Hepatocyte (in vitro differentiated cells): ENCODE measurements at regions not wholly inside any gene's neighbourhood (a gene's known extent, or its start where the extent isn't known, plus 50 kb on each side); places are given as distances from the start of the nearest gene placed in this dataset.

Source experiments
- DNase-seq: peaks from one replicate; pipeline ENCODE4 v3.0.0-alpha.2; 2016; ENCODE audit warnings: low spot score
- H2AFZ ChIP-seq: fragments of 200-600 bp; sonication (generic); 2 replicates; pipeline ENCODE4 v1.6.0; 2016; ENCODE audit warnings: antibody characterized with exemption, mild to moderate bottlenecking
- H3K27ac ChIP-seq: fragments of 200-600 bp; sonication (generic); 2 replicates; pipeline ENCODE4 v1.5.1; 2016; ENCODE audit warnings: mild to moderate bottlenecking
- H3K27me3 ChIP-seq: fragments of 200-600 bp; sonication (generic); 2 replicates; pipeline ENCODE4 v1.6.1; 2016
- H3K36me3 ChIP-seq: fragments of 200-600 bp; sonication (generic); replicated peaks from 2 replicates; pipeline ENCODE4 v1.5.1; 2016; ENCODE audit warnings: low read depth; ENCODE audit not compliant: insufficient read depth
- H3K4me1 ChIP-seq: fragments of 200-600 bp; sonication (generic); 2 replicates; pipeline ENCODE4 v1.5.1; 2016; ENCODE audit warnings: mild to moderate bottlenecking, moderate library complexity; ENCODE audit not compliant: insufficient read depth
- H3K4me2 ChIP-seq: fragments of 200-600 bp; sonication (generic); 2 replicates; pipeline ENCODE4 v1.6.0; 2016
- H3K4me3 ChIP-seq: fragments of 200-600 bp; sonication (generic); 2 replicates; pipeline ENCODE4 v1.5.1; 2016; ENCODE audit warnings: mild to moderate bottlenecking
- H3K79me2 ChIP-seq: fragments of 200-600 bp; sonication (generic); 2 replicates; pipeline ENCODE4 v1.6.0; 2017; ENCODE audit warnings: mild to moderate bottlenecking
- H3K9me2 ChIP-seq: fragments of 200-600 bp; sonication (generic); replicated peaks from 2 replicates; pipeline ENCODE4 v1.6.0; 2017; ENCODE audit warnings: mild to moderate bottlenecking; ENCODE audit not compliant: insufficient read depth
- H3K9me3 ChIP-seq: fragments of 200-600 bp; sonication (generic); 2 replicates; pipeline ENCODE4 v1.5.1; 2016; ENCODE audit warnings: low read depth, mild to moderate bottlenecking
- H4K20me1 ChIP-seq: fragments of 200-600 bp; sonication (generic); 2 replicates; pipeline ENCODE4 v1.6.0; 2016; ENCODE audit warnings: mild to moderate bottlenecking; ENCODE audit not compliant: insufficient read depth, poor library complexity, severe bottlenecking
- CTCF ChIP-seq: fragments of 200-600 bp; sonication (generic); IDR thresholded peaks from 2 replicates; pipeline ENCODE4 v1.5.1; 2016; ENCODE audit warnings: antibody characterized with exemption, mild to moderate bottlenecking; ENCODE audit not compliant: poor library complexity
- EZH2 ChIP-seq: fragments of 200-600 bp; sonication (generic); IDR thresholded peaks from 2 replicates; pipeline ENCODE4 v1.6.1; 2016; ENCODE audit warnings: antibody characterized with exemption, mild to moderate bottlenecking, borderline replicate concordance
- EZH2phosphoT487 ChIP-seq: fragments of 200-600 bp; sonication (generic); IDR thresholded peaks from one replicate; pipeline ENCODE4 v1.6.1; 2018; ENCODE audit warnings: antibody characterized with exemption, mild to moderate bottlenecking, low read depth, moderate library complexity; ENCODE audit not compliant: unreplicated experiment, severe bottlenecking
- WGBS: methylation state at CpG from one replicate; pipeline ENCODE4 v1.1.6; 2016; ENCODE audit warnings: low lambda C conversion rate; ENCODE audit errors: missing lambda C conversion rate; 5-methylcytosine and 5-hydroxymethylcytosine counted together

GRCh38 chr10:3282674-3283017 is 110.1 kb upstream of the PITRM1 start:
- Histone ChIP-seq H3K79me2 (no peaks in the 10 kb centered on the region), H3K36me3 (no peaks in the 10 kb centered on the region), H4K20me1 (no peaks in the 10 kb centered on the region), H3K4me3 (no peak overlapping the region), H2AFZ (no peak overlapping the region), H3K9me3 (no peaks in the 10 kb centered on the region), H3K9me2 (no peaks in the 10 kb centered on the region), H3K4me1 (no peaks in the 10 kb centered on the region), H3K27me3 (no peaks in the 10 kb centered on the region), H3K27ac (no peak overlapping the region), H3K4me2 (no peak overlapping the region)
- TF ChIP-seq EZH2phosphoT487 (no peak), CTCF (no peak), EZH2 (no peak)
- DNase-seq = no peak
- WGBS = 93% methylated on average over 1 of the region's 1 CpG

- WGBS = 93% methylated on average over 7 of the region's 7 CpGs
- TF ChIP-seq EZH2phosphoT487 = no peak
- no peak for TF ChIP-seq CTCF
- TF ChIP-seq EZH2 = no peak
Observed at GRCh38 chr10:3281941-3282673, 109.5 kb upstream of the PITRM1 start.

GRCh38 chr10:3278771-3279170 is 106.2 kb upstream of the PITRM1 start:
- 88% methylated on average over 2 of the region's 2 CpGs for WGBS
- TF ChIP-seq EZH2phosphoT487 (no peak), CTCF (no peak), EZH2 (no peak)

More at GRCh38 chr10:3281941-3282673, 109.5 kb upstream of the PITRM1 start:
- Histone ChIP-seq H3K4me3 (no peak overlapping the region), H3K79me2 (no peaks in the 10 kb centered on the region), H3K9me3 (no peaks in the 10 kb centered on the region), H3K4me2 (no peak overlapping the region), H3K27ac (no peak overlapping the region), H3K36me3 (no peaks in the 10 kb centered on the region), H3K9me2 (no peaks in the 10 kb centered on the region), H4K20me1 (no peaks in the 10 kb centered on the region), H2AFZ (no peak overlapping the region), H3K27me3 (no peaks in the 10 kb centered on the region), H3K4me1 (no peaks in the 10 kb centered on the region)
- DNase-seq = no peak

More at GRCh38 chr10:3278771-3279170, 106.2 kb upstream of the PITRM1 start:
- Histone ChIP-seq H3K4me1 (no peaks in the 10 kb centered on the region), H3K4me3 (no peak overlapping the region), H3K79me2 (no peaks in the 10 kb centered on the region), H2AFZ (no peak overlapping the region), H3K4me2 (no peak overlapping the region), H3K9me2 (no peaks in the 10 kb centered on the region), H4K20me1 (no peaks in the 10 kb centered on the region), H3K27me3 (no peaks in the 10 kb centered on the region), H3K9me3 (no peaks in the 10 kb centered on the region), H3K36me3 (no peaks in the 10 kb centered on the region), H3K27ac (no peak overlapping the region)
- DNase-seq = no peak
